T follicular helper cell (primary cell): ENCODE measurements at regions not wholly inside any gene's neighbourhood (a gene's known extent, or its start where the extent isn't known, plus 50 kb on each side); places are given as distances from the start of the nearest gene placed in this dataset.
"Not testable (repeated sequence)": the region's sequence is repeated elsewhere in the genome, so short reads cannot be mapped to it uniquely, and the experiment has no call there.

Experiments
- DNase-seq: peaks from one replicate; pipeline ENCODE4 v3.0.0-alpha.2; 2020; ENCODE audit warnings: low read depth

GRCh38 chr18:1133541-1133940, 228.9 kb downstream of the ADCYAP1 start:
- DNase-seq, result no peak

GRCh38 chr18:1147730-1148129, 243.1 kb downstream of the ADCYAP1 start:
- no peak for DNase-seq

- DNase-seq, result no peak
Observed at GRCh38 chr18:1149709-1150108, 245.0 kb downstream of the ADCYAP1 start.

- DNase-seq, result no peak
Observed at GRCh38 chr18:1150344-1150743, 245.7 kb downstream of the ADCYAP1 start.

- not testable (repeated sequence) for DNase-seq
Observed at GRCh38 chr18:1152958-1153357, 248.3 kb downstream of the ADCYAP1 start.

GRCh38 chr18:1173593-1173992, 268.9 kb downstream of the ADCYAP1 start:
- DNase-seq, result no peak

- DNase-seq, result no peak
Observed at GRCh38 chr18:1177232-1177631, 272.6 kb downstream of the ADCYAP1 start.

GRCh38 chr18:1191341-1191740, 286.7 kb downstream of the ADCYAP1 start:
- no peak for DNase-seq

- no peak for DNase-seq
Observed at GRCh38 chr18:1213126-1213525, 308.5 kb downstream of the ADCYAP1 start.

- no peak for DNase-seq
Observed at GRCh38 chr18:1222880-1223279, 318.2 kb downstream of the ADCYAP1 start.

- no peak for DNase-seq
Observed at GRCh38 chr18:1227025-1227424, 322.4 kb downstream of the ADCYAP1 start.

- no peak for DNase-seq
Observed at GRCh38 chr18:1229634-1230033, 325.0 kb downstream of the ADCYAP1 start.

GRCh38 chr18:1232867-1233266, 328.2 kb downstream of the ADCYAP1 start:
- DNase-seq, result no peak

GRCh38 chr18:1240701-1241100, 336.0 kb downstream of the ADCYAP1 start:
- DNase-seq, result no peak

- no peak for DNase-seq
Observed at GRCh38 chr18:1244397-1245122, 339.9 kb downstream of the ADCYAP1 start.

GRCh38 chr18:1246827-1247226, 342.2 kb downstream of the ADCYAP1 start:
- DNase-seq, result no peak

- no peak for DNase-seq
Observed at GRCh38 chr18:1252534-1252933, 347.9 kb downstream of the ADCYAP1 start.

- no peak for DNase-seq
Observed at GRCh38 chr18:1252936-1253335, 348.3 kb downstream of the ADCYAP1 start.

GRCh38 chr18:1253827-1254226, 349.2 kb downstream of the ADCYAP1 start:
- DNase-seq, result no peak

GRCh38 chr18:1261054-1261453, 356.4 kb downstream of the ADCYAP1 start:
- no peak for DNase-seq

GRCh38 chr18:1267021-1267420, 362.4 kb downstream of the ADCYAP1 start:
- DNase-seq, result no peak

- DNase-seq, result no peak
Observed at GRCh38 chr18:1270081-1270480, 365.4 kb downstream of the ADCYAP1 start.

- DNase-seq, result no peak
Observed at GRCh38 chr18:1273469-1273868, 368.8 kb downstream of the ADCYAP1 start.

- no peak for DNase-seq
Observed at GRCh38 chr18:1292167-1292566, 387.5 kb downstream of the ADCYAP1 start.
